GM21723 (cell line): ENCODE measurements at regions not wholly inside any gene's neighbourhood (a gene's known extent, or its start where the extent isn't known, plus 50 kb on each side); places are given as distances from the start of the nearest gene placed in this dataset.

Experiments
- ATAC-seq: cut with Tn5 transposase; IDR thresholded peaks from one replicate; pipeline ENCODE4 v1.9.1; 2021; ENCODE audit warnings: mild to moderate bottlenecking, moderate library complexity; ENCODE audit not compliant: unreplicated experiment

DNA sequence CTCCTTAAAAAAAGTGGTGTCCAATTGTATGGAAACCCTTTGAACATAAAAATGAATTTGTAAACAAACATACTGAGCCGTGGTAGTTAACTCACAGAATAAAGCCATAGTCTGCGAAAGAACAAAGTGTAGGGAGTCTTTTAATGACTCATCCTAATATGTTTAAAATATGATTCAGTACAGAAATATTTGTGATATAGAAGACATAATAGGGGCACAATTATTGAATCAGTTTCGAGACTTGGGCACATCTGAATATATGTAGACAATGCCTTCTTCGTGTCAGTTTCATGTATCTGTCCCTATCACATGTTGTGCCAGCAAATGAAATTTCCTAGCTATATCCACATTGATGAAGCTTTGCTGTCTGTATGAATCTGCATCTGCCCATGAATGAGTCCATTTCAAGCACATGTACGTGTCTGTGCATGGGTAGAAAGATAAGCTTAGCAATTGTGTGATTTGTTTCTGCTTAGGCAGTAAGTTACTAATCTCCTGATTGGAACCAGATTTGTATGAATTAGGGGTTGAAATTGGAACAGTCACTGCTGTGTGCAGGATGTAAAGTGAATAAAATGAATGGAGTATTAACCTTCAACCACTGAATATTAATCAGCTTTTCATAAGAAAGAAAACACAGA is 112.5 kb upstream of the SOX9 start:
- no peak for ATAC-seq

DNA sequence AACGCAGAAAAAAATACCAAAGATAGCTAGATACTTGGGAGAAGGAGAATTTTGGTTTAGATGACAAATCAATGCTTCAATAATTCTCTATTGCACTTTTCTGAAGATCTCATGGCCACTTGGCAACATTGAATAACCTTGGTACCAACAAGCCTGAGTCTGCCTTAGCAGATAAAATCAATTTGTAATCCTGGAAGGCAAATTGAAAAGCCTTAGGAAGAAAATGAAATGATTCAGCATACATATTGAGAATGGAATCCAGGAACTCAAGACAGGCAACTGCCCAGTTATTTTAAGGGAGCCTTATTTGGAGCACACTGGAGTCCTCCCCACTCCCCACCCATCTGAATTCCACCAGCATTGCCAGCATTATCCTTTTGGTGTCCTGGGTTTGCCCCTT is 109.3 kb upstream of the SOX9 start:
- no peak for ATAC-seq

DNA sequence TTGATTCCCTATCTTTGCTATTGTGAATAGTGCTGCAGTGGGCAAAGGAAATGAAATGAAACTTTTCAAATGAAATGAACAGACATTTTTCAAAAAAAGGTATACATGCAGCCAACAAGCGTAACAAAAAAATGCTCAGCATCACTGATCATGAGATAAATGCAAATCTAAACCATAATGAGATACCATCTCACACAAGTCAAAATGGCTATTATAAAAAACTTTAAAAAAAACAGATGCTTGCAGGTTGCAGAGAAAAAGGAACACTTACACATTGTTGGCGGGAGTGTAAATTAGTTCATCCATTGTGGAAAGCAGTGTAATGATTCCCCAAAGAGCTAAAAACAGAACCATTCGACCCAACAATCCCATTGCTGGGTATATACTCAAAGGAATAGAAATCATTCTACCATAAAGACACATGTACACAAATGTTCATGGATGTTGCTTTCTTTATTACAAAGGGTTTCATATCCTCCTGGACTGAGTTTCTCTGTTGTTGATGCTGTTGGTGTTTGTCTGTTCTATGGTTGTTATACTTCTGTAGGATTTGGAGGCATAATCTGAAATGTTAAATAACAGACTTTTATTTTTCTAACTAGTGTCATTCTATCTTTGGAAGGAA is 99.3 kb upstream of the SOX9 start:
- peak; percentile 58 for ATAC-seq

DNA sequence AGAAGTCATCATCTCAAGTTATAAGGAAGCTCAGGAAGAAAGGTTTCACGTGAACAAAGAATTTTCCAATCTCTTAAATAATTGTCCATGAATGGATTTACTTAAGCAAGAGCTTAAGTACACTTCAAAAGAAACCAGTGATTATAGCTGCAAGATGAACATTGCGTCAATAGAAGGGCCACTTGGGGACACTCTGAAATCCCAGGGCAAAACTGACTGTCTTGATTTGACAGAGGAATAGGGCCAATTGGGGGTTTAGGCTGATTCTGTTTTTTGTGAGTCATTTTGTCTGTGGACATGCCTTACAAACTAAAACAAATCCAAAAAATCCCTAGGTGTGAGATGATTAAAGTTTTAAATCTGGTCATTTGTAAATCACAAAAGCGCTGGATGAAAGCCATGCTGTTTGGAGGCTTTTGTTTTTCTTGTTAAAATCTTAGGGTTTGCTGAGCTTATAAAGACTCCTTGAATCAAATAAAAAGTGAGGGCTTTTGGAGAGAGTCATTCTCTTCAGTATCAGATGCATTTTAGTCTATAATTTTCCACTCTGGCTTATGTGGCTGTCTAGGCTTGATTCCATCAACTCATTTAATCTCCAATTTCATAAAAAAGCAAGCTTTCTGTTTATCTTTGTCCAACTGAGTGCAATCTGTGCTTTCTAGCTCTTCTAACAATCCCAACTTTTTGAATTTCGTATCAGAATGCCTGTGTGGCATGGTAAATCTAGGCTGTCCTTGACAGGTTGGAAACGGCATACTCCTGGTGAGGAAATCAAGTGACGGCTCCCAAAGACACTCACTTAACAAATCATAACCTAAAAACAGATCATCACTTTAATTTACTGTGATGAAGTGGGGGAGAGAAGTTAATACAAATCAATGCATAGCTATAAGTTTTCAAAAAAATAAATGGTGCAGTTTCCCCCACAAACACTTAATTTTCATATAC is 98.2 kb upstream of the SOX9 start:
- ATAC-seq, result no peak

DNA sequence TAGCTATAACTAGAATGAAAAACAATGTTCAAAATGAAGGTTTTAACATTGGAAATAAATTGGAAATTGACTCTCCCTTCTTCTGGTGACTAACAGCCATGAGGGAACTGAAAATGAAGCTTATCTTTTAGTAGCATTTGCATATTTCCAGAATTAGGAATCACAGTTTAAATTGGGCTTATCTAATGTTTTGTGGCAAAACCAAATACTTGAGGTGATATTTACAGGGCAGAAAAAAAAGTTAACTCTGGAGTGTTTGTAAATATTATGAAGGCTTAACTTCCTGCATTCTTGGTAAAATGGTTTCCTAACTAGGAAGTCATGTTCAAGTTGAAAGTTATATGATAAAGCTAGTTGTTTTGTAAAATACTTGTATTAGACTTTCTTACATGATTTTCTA is 96.4 kb upstream of the SOX9 start:
- ATAC-seq, result no peak

DNA sequence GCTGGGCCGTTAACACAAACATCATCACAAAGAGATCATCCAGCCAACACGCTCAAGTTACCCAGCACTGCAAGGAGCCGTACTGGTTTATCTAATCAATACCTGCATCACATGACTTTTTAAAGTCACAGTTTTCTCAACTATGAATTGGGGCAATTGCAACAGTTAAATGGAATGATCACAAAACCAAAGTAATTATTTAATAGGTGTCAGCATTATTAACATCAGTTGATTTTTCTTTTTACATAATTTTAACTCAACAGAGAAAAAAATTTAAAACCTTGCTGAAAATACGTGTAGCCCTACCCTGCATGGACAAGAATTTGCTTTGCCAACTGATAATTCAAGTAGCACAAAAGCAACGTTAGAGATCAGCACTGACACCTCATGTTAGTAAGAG is 95.7 kb upstream of the SOX9 start:
- ATAC-seq, result no peak

DNA sequence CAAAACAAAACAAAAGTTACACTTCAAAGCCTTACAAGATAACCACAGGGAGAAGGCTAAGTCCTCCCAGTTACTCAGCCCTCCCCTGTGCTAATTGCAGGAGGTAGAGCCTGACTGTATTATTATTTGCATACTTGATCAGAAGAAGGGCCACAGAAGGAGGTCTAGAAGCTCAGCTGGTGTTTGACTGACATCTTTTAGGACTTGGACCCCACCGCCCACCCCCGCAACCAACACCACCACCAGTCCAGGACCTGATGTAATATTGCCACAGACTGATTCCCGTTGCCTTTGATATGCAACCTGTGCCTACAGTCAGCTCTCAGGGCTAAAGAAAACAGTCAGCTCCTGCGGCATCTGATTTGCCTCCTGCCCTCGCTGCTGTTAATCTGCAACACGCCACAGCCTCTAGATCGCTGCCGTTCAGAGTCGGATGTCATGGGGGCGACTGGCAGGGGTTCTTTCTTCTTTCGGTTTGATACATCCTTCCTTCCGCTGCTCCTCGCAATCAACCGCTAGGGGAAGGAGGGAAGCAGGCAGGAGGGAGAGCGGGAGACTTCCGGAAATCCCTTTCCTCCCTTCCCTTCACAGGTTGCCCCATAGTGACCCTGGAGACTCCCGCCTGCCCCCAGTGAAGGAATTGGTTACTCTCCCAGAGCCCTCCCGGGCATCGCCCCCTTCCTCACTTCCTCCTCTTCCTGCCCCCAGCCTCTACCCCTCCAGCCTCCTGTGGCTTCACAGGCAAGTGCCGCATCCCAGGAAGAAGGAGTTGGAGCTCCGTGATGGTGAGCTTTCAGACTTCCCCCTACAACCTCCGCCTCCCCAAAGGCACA is 90.5 kb upstream of the SOX9 start:
- ATAC-seq, result peak; percentile 80

- no peak for ATAC-seq
Observed at GRCh38 chr17:72031219-72031884, 89.5 kb upstream of the SOX9 start.

GRCh38 chr17:72033334-72033733 is 87.5 kb upstream of the SOX9 start:
- no peak for ATAC-seq

- ATAC-seq, result peak; percentile 51
Observed at GRCh38 chr17:72034000-72034399, 86.8 kb upstream of the SOX9 start.

DNA sequence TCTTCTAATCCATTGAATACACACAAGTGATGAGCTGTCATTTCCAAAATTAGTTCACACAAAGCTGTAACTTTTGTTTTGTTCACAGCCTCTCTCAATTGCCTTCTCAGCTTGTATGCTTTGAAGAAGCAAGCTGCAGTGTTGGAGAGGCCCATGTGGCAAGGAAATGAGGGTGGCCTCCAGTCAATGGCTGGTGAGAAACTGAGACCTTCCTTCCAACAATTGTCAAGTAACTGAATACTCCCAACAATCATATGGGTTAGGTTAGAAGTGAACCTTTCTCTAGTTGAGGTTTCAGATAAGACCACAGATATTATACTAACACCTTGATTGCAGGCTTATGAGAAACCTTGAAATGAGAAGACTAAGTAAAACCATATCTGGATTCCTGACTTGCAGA is 82.4 kb upstream of the SOX9 start:
- no peak for ATAC-seq

DNA sequence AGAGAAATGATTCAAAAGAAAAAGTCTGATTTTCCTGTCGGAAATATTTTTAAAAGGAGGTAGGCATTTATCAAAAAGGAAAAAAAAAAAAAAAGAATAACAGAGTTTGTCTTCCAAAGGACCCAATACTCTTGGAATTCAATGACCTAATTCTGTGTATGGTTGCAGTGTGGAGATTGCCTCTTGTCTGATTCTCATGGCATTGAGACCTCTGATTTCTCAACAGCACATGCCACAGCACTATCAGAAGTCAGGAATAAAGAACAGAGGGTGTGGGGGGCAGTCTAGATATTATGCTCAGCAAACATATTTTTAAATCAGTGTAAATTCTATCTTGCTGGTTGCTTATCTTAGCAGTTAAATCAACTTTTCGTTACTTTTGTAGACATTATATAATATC is 81.3 kb upstream of the SOX9 start:
- ATAC-seq, result no peak

DNA sequence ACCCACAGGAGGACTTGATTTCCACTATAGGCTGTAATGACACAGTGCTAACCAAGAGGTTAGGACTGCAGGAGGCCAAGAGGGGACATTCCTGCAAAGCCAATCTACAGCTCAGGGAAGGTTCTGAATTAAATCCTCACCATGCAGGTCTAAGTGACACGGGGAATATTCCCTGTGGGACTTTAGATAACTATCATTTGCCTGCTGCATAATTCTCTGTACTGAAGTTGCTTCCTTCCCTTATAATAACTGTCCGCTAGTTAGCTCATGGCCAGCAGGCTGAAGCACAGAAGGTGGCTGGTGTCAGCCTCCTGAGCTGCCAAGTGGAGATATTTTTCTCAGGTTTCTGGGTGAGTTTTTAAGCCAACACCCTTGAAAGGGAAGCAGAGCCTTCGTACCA is 74.6 kb upstream of the SOX9 start:
- ATAC-seq, result no peak

DNA sequence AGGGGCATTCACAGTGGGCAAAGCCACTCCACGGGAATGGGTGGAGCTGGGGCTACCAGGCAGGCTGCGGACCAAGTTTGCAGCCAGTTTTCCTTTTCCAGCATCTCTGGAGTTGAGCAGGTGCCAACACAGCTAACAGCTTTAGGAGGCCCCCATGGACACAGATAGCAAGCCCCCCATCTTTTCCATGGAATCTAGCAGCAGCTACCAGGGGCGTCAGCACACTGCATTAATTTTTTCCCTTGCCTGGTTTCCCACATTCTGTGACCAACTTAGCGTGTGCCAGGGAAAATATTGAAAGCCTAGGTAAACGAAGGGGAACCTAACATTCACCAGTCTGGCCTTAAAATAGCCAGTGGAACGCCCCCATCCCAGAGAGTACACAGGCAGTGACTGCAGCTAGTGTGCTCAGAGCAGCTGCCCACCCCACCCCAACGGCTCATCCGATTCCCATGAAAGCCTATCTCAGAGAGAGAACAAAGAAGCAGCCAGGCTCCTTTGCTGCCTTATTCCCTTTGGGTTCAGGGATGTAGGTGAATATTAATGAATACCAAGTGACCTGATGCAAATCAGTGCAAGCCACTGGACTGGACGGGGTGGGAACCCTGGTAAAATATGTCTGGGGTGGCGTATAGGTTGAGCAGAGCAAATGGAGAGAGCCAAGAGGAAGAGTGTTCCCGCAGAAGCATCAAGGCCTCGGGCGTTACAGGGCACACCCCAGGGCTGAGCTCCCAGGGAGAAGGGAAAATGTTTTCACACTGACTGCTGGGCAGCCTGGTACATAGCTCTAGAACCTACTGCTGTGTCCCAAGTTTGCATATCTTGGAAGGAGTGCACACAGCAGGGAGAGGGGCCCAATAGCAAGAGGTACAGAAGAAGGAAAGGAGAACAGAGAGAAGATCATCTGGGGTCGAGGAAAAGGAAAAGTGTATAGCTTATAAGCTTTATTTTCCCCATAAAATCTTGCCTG is 73.9 kb upstream of the SOX9 start:
- no peak for ATAC-seq

DNA sequence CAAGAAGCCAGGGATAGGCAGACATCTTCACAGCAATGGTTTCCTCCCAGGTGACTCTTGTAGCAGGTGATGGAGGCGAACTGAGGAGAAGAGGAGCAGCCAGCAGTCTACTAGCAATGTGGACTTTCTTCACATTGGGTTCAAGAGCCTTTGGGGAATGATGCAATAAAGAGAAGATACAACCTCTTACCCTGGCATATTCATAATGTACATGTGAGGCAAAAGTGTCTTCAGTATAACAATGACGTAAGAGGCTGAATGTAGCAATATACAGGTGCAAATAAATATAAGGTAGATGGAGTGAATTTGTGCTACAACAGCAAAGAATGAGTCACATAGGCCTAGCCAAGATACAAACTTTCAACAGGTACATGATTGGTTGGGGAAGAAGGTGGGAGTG is 70.9 kb upstream of the SOX9 start:
- ATAC-seq, result no peak

DNA sequence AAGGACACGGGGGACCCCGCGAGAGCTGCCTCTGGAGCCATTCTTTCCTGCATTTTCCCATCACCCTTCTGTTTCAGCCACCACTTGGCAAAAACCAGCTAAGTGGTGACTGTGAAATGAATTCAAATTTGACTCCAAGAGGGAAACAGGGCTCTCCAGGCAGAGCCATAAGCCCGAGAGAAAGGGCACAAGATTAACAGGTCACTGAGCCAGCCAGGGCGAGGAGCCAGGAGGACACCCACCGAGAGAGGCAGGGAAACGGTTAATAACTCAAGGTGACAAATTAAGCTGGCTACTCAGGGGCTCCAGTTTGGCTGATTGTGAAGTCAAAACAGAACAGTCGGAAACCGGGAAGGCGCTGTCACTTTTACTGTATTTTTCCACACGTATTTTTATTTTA is 67.8 kb upstream of the SOX9 start:
- no peak for ATAC-seq

DNA sequence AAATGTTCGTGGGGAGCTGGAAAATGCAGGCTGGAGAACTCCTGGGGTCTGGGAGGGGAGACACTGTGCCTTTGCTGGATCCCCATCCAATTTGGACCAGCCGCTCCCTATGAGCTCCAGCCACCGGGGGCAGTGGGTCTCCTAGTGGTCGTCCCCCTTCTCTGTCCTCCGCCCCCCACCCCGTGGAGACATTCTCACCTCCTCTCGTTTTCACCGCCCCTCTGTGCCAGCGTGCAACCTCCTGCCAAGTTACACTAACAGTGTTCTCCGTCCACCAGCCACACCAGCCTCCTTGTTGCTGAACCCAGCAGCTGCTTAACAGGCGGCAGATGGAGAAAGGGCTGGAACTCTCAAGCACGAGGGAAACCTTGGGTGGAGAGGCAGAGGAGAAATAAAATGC is 67.4 kb upstream of the SOX9 start:
- ATAC-seq, result no peak

- ATAC-seq, result no peak
Observed at GRCh38 chr17:72056155-72056554, 64.7 kb upstream of the SOX9 start.

- ATAC-seq, result no peak
Observed at GRCh38 chr17:72056727-72057290, 64.0 kb upstream of the SOX9 start.
